ENCODE measurements at regions not wholly inside any gene's neighbourhood (a gene's known extent, or its start where the extent isn't known, plus 50 kb on each side); places are given as distances from the start of the nearest gene placed in this dataset.

DNA sequence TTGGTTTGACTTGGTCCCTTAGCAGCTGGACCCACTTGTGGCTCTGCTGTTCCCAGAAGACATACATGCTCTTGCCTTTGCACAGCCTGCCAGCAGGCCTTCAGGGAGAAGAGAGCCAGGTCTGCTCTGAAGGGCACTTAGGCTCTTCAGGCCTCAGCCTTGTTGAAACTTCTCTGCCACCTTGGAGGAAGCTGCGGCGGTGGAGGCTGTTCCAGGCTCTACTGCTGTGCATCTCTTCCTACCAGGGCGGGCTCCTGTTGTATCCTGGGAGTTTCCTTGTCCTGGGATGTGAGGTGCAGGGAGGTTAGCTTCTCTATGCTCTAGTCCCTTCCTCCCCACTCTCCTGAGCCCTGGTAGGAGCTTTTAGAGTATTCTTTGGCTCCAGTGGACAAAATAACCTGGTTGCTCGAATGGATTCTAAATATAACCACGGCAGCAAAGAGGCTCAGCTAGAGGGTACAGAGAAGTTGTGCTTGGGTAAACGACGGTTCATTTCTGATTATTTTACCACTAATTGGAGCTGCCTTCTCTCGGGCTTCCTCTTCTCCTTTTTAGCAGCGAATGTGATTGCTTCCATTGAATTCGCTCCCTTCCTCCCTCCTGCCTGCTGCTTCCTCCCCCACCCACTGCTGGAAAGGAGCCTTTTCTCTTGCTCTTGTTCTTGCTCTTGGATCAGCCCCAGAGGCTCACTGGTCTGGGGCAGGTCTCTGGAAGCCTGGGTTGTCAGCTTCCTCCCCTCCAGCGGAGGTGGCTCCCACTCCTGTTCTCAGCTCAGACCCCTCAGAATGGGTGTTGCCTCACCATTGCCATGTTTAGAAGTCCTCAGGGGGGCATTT lies 126.6 kb upstream of the CACNA1E start:
- TF ChIP-seq, protein P1, sequence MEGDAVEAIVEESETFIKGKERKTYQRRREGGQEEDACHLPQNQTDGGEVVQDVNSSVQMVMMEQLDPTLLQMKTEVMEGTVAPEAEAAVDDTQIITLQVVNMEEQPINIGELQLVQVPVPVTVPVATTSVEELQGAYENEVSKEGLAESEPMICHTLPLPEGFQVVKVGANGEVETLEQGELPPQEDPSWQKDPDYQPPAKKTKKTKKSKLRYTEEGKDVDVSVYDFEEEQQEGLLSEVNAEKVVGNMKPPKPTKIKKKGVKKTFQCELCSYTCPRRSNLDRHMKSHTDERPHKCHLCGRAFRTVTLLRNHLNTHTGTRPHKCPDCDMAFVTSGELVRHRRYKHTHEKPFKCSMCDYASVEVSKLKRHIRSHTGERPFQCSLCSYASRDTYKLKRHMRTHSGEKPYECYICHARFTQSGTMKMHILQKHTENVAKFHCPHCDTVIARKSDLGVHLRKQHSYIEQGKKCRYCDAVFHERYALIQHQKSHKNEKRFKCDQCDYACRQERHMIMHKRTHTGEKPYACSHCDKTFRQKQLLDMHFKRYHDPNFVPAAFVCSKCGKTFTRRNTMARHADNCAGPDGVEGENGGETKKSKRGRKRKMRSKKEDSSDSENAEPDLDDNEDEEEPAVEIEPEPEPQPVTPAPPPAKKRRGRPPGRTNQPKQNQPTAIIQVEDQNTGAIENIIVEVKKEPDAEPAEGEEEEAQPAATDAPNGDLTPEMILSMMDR (IDR thresholded peaks at IDR 0.05; ENCODE audit: low read length) = no peak
- no peak for TF ChIP-seq EZH2 (optimal IDR thresholded peaks at IDR 0.05; ENCODE audit: low read depth, low read length)

Measured in MM.1S (cell line).